ENCODE measurements at regions not wholly inside any gene's neighbourhood (a gene's known extent, or its start where the extent isn't known, plus 50 kb on each side); places are given as distances from the start of the nearest gene placed in this dataset.

DNA sequence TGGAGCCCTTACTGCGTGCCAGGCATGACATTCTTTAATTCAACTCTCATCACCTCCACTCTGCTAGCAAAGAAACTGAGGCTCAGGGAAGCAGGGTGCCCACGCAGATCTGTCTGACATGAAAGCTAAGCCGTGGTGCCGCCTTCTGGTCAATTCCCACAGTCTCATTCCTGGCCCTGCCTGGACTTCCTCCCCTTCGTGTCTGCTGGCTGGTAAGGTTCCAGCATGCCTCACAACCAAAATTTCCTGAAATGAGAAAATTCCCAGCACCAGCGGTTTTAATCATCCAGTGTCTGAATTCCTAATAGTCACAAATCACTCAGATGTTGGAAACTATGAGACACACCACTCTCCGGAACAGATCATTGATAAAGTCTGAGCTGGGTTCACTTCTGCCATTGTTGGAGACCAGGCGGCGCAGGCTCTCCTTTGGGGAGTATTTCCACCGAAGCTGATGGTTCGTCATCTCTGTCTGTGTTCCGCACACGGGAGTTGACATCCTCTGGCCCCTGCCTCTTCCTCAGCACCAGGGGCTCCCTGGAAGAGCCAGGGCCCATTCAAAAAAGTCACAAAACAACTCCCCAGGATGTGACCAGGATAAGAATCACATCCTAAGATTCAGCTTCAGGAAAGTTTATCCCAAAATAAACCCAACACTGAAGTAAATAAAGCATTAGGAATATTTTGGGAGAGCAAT lies 167.7 kb downstream of the PLPP3 start:
- Mint-ChIP-seq H3K27ac (no peak overlapping the region), H3K4me3 (no peak overlapping the region), H3K9me3 (no peaks in the 10 kb centered on the region), H3K4me1 (ENCODE audit: unreplicated experiment) (peaks cover 20% of the 10 kb centered on the region), H3K36me3 (no peaks in the 10 kb centered on the region), H3K27me3 (no peaks in the 10 kb centered on the region)
- TF ChIP-seq, protein P1, sequence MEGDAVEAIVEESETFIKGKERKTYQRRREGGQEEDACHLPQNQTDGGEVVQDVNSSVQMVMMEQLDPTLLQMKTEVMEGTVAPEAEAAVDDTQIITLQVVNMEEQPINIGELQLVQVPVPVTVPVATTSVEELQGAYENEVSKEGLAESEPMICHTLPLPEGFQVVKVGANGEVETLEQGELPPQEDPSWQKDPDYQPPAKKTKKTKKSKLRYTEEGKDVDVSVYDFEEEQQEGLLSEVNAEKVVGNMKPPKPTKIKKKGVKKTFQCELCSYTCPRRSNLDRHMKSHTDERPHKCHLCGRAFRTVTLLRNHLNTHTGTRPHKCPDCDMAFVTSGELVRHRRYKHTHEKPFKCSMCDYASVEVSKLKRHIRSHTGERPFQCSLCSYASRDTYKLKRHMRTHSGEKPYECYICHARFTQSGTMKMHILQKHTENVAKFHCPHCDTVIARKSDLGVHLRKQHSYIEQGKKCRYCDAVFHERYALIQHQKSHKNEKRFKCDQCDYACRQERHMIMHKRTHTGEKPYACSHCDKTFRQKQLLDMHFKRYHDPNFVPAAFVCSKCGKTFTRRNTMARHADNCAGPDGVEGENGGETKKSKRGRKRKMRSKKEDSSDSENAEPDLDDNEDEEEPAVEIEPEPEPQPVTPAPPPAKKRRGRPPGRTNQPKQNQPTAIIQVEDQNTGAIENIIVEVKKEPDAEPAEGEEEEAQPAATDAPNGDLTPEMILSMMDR (conservative IDR thresholded peaks at IDR 0.05) = no peak
- DNase-seq (ENCODE audit: extremely low spot score, unreplicated experiment) = no peak

DNA sequence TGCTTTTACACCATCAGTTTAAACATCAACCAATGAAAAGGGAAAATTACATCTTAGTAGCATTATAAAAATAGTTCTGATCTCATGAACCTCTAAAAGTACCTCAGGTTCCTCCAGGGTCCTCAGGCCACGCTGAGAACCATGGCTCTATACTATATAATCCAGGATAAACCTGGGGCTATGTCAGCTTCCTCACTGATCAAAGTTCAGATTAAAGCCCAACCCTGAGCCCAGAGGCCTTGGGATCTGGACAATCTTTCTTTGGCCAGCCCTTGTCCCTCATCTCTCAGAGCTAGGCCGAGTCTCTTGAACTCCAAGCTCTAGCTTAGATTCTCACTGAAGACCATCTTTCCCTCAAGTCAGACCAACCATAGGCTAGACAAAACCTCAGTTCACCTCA lies 168.3 kb downstream of the PLPP3 start:
- Mint-ChIP-seq H3K9me3 (no peaks in the 10 kb centered on the region), H3K4me1 (ENCODE audit: unreplicated experiment) (peaks cover 20% of the 10 kb centered on the region), H3K27ac (no peak overlapping the region), H3K36me3 (no peaks in the 10 kb centered on the region), H3K27me3 (no peaks in the 10 kb centered on the region), H3K4me3 (no peak overlapping the region)
- TF ChIP-seq, protein P1 (conservative IDR thresholded peaks at IDR 0.05) = no peak
- DNase-seq (ENCODE audit: extremely low spot score, unreplicated experiment) = no peak

DNA sequence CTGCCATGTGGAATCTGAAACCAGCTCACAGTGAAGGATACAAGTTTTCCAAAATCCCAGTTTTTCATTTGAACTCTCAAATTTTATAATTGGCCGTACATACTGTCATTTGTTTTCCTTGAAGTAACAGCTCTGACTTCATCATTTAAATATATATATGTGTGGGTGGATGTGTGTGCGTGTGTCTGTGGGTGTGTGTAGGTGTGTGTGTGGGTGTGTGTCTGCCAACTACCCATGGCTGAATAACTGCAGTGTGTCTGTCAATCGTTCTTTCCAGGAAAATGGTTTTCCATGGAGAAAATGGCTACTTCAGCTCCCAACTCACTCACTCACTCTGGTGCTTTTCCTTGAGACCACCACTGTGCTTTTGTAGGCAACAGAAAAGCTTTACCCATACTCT lies 169.0 kb downstream of the PLPP3 start:
- Mint-ChIP-seq H3K27ac (no peak overlapping the region), H3K4me3 (no peak overlapping the region), H3K27me3 (peaks cover 3% of the 10 kb centered on the region), H3K9me3 (no peaks in the 10 kb centered on the region), H3K36me3 (no peaks in the 10 kb centered on the region), H3K4me1 (ENCODE audit: unreplicated experiment) (peaks cover 19% of the 10 kb centered on the region)
- TF ChIP-seq, protein P1 (conservative IDR thresholded peaks at IDR 0.05) = no peak
- DNase-seq (ENCODE audit: extremely low spot score, unreplicated experiment) = no peak

DNA sequence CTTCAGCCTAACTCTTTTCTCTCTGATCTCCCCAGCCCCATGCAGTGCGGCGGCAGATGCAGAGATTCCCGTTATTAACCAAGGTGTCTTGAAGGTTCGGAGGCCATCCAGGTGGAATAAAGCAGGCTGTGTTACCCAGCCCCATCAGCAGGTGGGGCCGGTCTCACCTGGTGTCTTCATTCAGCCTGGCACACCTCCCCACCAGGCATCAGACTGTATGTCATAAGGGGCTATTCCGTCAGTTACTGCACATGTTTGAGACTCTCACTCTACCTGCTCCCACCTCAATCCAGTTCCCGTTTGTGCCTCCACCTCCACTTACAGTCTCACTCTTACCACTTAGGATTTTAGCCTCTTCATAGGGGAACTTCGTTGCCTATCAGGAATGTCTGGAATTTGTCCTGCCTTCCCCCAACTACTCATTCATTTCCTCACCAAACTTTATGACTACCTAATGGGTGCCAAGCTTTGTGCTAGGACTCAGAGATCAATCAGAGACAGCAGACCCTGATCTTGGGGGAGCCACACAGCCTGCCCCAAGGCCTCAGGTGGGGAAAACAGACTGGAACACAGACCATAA lies 170.2 kb downstream of the PLPP3 start:
- Mint-ChIP-seq H3K4me3 (no peak overlapping the region), H3K4me1 (ENCODE audit: unreplicated experiment) (peaks cover 8% of the 10 kb centered on the region), H3K27me3 (peaks cover 3% of the 10 kb centered on the region), H3K27ac (no peak overlapping the region), H3K36me3 (no peaks in the 10 kb centered on the region), H3K9me3 (no peaks in the 10 kb centered on the region)
- TF ChIP-seq, protein P1 (conservative IDR thresholded peaks at IDR 0.05) = peak; percentile 38
- DNase-seq (ENCODE audit: extremely low spot score, unreplicated experiment) = no peak

DNA sequence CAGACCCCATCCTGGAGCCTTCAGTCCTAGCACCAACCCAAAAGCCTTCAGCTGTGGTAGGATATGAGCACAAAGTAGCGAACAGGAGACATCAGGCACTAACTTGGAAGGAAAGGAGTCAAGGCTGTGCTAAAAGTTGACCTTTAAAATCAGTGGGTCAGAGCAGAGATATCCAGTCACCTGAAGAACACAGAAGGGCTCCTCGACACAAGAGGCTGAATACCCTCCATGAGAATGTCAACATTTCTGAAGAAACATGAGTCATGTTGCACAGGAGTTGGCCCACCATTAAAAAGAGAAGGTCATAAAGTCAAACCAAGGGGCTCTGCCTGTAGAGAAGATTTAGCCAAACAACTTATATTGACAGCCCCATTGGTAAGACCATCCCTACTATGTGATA lies 172.5 kb downstream of the PLPP3 start:
- TF ChIP-seq, protein P1 (conservative IDR thresholded peaks at IDR 0.05) = no peak
- Mint-ChIP-seq H3K4me1 (ENCODE audit: unreplicated experiment) (no peaks in the 10 kb centered on the region), H3K36me3 (no peaks in the 10 kb centered on the region), H3K27me3 (peaks cover 3% of the 10 kb centered on the region), H3K4me3 (no peak overlapping the region), H3K27ac (no peak overlapping the region), H3K9me3 (no peaks in the 10 kb centered on the region)
- no peak for DNase-seq (ENCODE audit: extremely low spot score, unreplicated experiment)
